ENCODE measurements at regions not wholly inside any gene's neighbourhood (a gene's known extent, or its start where the extent isn't known, plus 50 kb on each side); places are given as distances from the start of the nearest gene placed in this dataset.

DNA sequence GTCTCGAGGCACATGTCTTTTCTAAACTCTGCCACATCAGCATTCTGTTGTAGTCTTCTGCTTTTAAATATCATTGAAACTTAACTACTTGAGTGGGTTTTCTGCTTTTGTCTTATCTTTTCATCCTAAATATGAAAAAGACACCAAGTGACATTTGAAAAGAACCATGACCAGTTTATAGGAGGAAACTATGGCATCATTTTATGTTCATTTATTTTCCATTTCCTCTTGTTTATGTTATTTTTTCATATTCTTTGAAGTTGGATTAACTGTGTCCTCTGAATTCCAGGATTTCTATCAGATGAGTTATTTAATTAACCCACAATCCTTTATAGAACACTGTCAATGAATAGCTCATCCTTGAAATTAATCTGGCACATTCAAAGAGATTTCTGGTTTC is 93.4 kb upstream of the ARHGAP28 start:
- TF ChIP-seq, protein P1, sequence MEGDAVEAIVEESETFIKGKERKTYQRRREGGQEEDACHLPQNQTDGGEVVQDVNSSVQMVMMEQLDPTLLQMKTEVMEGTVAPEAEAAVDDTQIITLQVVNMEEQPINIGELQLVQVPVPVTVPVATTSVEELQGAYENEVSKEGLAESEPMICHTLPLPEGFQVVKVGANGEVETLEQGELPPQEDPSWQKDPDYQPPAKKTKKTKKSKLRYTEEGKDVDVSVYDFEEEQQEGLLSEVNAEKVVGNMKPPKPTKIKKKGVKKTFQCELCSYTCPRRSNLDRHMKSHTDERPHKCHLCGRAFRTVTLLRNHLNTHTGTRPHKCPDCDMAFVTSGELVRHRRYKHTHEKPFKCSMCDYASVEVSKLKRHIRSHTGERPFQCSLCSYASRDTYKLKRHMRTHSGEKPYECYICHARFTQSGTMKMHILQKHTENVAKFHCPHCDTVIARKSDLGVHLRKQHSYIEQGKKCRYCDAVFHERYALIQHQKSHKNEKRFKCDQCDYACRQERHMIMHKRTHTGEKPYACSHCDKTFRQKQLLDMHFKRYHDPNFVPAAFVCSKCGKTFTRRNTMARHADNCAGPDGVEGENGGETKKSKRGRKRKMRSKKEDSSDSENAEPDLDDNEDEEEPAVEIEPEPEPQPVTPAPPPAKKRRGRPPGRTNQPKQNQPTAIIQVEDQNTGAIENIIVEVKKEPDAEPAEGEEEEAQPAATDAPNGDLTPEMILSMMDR (optimal IDR thresholded peaks at IDR 0.05 in 1 of 3, IDR thresholded peaks at IDR 0.05 in 1 of 3, conservative IDR thresholded peaks at IDR 0.05 in 1 of 3; ENCODE audit: extremely low read depth in 1 of 3, insufficient read depth in 2 of 3, low read length in 3 of 3), result no peak
- TF ChIP-seq EZH2 (IDR thresholded peaks at IDR 0.05; ENCODE audit: low read length), result no peak
